Kidney (tissue), 13 donors: ENCODE measurements at regions not wholly inside any gene's neighbourhood (a gene's known extent, or its start where the extent isn't known, plus 50 kb on each side); places are given as distances from the start of the nearest gene placed in this dataset.

ENCODE experiments used
- DNase-seq, 5 donors: peaks; one replicate each; pipeline ENCODE4 v3.0.0-alpha.2; 2013 to 2020
- FAIRE-seq: peaks from 2 replicates; lab custom pipeline; 2012; peaks lifted over from hg19 to GRCh38; lab: Jason Lieb, UNC
- H3K27ac ChIP-seq, 2 donors: one replicate each; pipeline ENCODE4 v1.7.0; 2013; ENCODE audit warnings: low read depth in 2 of 2, low read length in 2 of 2, inconsistent platforms in 1 of 2
- H3K27me3 ChIP-seq: one replicate; pipeline ENCODE4 v1.7.1; 2013; ENCODE audit warnings: low read length, inconsistent platforms; ENCODE audit not compliant: control insufficient read depth, insufficient read depth
- H3K36me3 ChIP-seq, 3 donors: one replicate each; pipeline versions ENCODE4 v1.7.0 to v1.7.1; 2013; ENCODE audit warnings: low read length in 3 of 3, control low read depth in 1 of 3, inconsistent platforms in 1 of 3; ENCODE audit not compliant: insufficient read depth in 3 of 3, control insufficient read depth in 2 of 3
- H3K4me1 ChIP-seq, 3 donors: one replicate each; pipeline versions ENCODE4 v1.7.0 to v1.7.1; 2013; ENCODE audit warnings: low read length in 3 of 3, inconsistent platforms in 1 of 3, low read depth in 1 of 3; ENCODE audit not compliant: control insufficient read depth in 2 of 3, insufficient read depth in 2 of 3
- H3K4me3 ChIP-seq, 3 donors: one replicate each; pipeline versions ENCODE4 v1.7.0 to v1.8.1; 2013; ENCODE audit warnings: low read length in 3 of 3, control low read depth in 1 of 3, inconsistent platforms in 1 of 3
- H3K9ac ChIP-seq, 3 donors: one replicate each; pipeline versions ENCODE4 v1.7.0 to v1.7.1; 2013; ENCODE audit warnings: low read length in 3 of 3, control low read depth in 1 of 3, inconsistent platforms in 1 of 3
- H3K9me3 ChIP-seq, 3 donors: one replicate each; pipeline versions ENCODE4 v1.7.0 to v1.7.1; 2013; ENCODE audit warnings: low read length in 3 of 3, control low read depth in 1 of 3, inconsistent platforms in 1 of 3; ENCODE audit not compliant: control insufficient read depth in 2 of 3, insufficient read depth in 1 of 3
- intact Hi-C: fragments of 100-400 bp; cut with DNase I; formaldehyde crosslinking; loops from one replicate; pipeline ENCODE4 v1.11.1; 2022
- TF ChIP-seq, protein P1 (sequence below): IDR thresholded peaks from 3 replicates; pipeline ENCODE4 v1.5.1; 2012; ENCODE audit warnings: mild to moderate bottlenecking, moderate library complexity, borderline replicate concordance; ENCODE audit not compliant: insufficient read depth; ENCODE audit errors: extremely low read depth
- donor health status: control.
- donor health status: control.
- donor health status: control.
- donor health status: control.
- donor health status: control.
- donor health status: DM: yes; HTN: yes; CAD: no.
- donor health status: Normal renal cell carcinoma (clear cell type).

DNA sequence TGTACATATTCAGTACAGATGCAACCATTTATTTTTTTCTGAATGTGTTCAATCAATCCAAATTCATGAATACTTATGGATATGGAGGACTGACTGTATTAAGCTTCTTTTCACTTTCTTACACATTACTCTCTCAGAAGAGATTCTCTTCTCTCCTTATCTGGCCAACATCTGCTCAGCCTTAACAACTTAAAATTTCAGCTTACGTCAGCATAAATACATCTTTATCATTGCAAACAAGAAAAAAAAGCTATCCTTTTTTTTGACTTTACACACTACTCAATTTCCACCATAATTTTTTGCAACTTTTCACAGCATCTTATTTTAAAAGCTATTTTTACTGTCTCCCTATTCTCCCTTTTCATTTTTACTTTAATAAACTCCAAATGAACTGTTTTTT is 80.9 kb upstream of the POT1 start:
- Histone ChIP-seq H3K27me3 (no peaks in the 10 kb centered on the region), H3K9me3 (no peaks in the 10 kb centered on the region), H3K36me3 (no peaks in the 10 kb centered on the region), H3K9ac (no peak overlapping the region), H3K4me1 (no peaks in the 10 kb centered on the region), H3K4me3 (no peak overlapping the region), H3K27ac (no peak overlapping the region)
- FAIRE-seq, result no peak
- TF ChIP-seq, protein P1, sequence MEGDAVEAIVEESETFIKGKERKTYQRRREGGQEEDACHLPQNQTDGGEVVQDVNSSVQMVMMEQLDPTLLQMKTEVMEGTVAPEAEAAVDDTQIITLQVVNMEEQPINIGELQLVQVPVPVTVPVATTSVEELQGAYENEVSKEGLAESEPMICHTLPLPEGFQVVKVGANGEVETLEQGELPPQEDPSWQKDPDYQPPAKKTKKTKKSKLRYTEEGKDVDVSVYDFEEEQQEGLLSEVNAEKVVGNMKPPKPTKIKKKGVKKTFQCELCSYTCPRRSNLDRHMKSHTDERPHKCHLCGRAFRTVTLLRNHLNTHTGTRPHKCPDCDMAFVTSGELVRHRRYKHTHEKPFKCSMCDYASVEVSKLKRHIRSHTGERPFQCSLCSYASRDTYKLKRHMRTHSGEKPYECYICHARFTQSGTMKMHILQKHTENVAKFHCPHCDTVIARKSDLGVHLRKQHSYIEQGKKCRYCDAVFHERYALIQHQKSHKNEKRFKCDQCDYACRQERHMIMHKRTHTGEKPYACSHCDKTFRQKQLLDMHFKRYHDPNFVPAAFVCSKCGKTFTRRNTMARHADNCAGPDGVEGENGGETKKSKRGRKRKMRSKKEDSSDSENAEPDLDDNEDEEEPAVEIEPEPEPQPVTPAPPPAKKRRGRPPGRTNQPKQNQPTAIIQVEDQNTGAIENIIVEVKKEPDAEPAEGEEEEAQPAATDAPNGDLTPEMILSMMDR, result no peak
- intact Hi-C loops, result no loop called here
- DNase-seq, result no peak

DNA sequence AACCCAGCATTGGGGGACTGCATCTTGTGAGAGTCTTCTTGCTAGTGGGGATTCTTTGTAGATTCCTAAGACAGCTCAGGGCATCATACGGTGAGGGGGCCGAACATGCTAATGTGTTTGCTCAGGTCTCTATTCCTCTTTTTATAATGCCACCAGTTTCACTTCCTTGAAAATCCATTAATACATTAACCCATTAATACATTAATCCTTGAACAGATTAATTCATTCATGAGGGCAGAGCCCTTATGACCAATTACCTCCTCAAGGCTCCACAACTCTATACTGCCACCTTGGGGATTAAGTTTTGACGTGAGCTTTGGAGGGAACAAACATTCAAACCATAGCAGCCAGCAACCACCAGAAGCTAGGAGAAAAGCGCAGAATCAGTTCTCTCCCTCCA is 67.2 kb upstream of the POT1 start:
- Histone ChIP-seq H3K4me3 (no peak overlapping the region), H3K9ac (no peak overlapping the region), H3K4me1 (no peaks in the 10 kb centered on the region), H3K27me3 (no peaks in the 10 kb centered on the region), H3K9me3 (peaks cover 0 to 9% (median 0%) of the 10 kb centered on the region in 3 donors), H3K36me3 (no peaks in the 10 kb centered on the region), H3K27ac (no peak overlapping the region)
- DNase-seq (no peak), FAIRE-seq (no peak)
- TF ChIP-seq, protein P1, result no peak
- intact Hi-C loops, result no loop called here

DNA sequence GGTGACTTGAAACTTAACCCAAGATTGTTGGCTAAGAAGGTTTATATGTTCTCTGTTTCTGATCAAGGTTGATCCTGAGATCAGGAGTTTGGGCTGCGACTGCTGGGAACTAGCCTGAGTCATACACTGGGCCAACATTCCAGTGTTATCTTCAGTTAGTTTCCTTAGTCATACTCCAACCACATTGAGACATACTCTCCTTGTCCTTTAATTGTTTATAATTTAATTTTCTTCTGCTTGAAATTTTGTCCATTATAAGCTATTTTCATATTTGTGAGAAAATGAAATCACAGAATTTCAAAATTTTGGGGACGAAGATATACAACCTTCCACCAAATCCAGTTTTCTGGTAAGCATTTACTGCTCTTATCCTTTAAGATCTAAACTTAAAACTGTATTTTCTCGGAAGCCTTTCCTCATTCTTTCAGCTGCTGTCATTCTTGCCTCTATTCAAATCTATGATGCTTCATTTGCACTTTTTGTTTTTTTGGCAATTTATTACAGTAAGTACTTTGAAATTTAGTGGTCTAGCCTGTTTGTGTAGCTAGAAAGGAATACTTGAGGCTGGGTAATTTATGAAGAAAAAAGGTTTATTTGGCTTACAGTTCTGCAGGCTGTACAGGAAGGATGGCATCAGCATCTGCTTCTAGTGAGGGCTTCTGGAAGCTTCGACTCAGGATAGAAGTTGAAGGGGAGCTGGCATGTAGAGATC is 63.4 kb upstream of the POT1 start:
- H3K27ac ChIP-seq, result no peak overlapping the region
- intact Hi-C loops, result no loop called here
- H3K4me1 ChIP-seq, result no peaks in the 10 kb centered on the region
- no peak overlapping the region for H3K9ac ChIP-seq
- H3K4me3 ChIP-seq, result no peak overlapping the region
- H3K9me3 ChIP-seq, result no peaks in the 10 kb centered on the region
- TF ChIP-seq, protein P1, result no peak
- H3K27me3 ChIP-seq, result no peaks in the 10 kb centered on the region
- FAIRE-seq (no peak), DNase-seq (no peak)
- no peaks in the 10 kb centered on the region for H3K36me3 ChIP-seq

DNA sequence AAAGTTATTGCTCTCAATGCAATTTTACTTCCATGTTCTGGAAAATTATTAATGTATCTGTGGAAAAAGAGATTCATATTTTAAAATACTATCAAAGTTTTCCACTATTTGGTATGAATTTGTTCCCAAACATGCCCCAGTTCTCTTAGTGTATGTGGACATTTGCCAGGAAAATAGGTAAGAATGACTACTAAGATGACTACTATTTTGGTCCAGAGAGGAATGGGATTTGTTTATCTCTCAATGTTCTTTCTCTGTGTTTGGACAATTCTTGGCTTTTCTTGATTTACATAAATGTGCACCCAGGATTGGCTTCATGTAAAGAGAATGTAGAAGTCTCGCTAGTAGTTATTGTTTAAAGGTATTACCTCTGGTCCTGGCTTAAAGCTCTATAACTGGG is 60.3 kb upstream of the POT1 start:
- intact Hi-C loops, result no loop called here
- no peak overlapping the region for H3K27ac ChIP-seq

More for the DNA sequence above, 60.3 kb upstream of the POT1 start:
- FAIRE-seq (no peak), DNase-seq (no peak)
- TF ChIP-seq, protein P1, result no peak
- no peak overlapping the region for H3K4me3 ChIP-seq
- no peaks in the 10 kb centered on the region for H3K36me3 ChIP-seq
- no peaks in the 10 kb centered on the region for H3K9me3 ChIP-seq
- H3K27me3 ChIP-seq, result no peaks in the 10 kb centered on the region
- no peaks in the 10 kb centered on the region for H3K4me1 ChIP-seq
- H3K9ac ChIP-seq, result no peak overlapping the region
